K562 (cell line): ENCODE measurements at regions not wholly inside any gene's neighbourhood (a gene's known extent, or its start where the extent isn't known, plus 50 kb on each side); places are given as distances from the start of the nearest gene placed in this dataset.

Source experiments
- ATAC-seq: fragments of 200-7000 bp; cut with Tn5 transposase; 3 replicates; pipeline ENCODE4 v1.9.1; 2020; ENCODE audit warnings: moderate library complexity
- BruUV-seq: library from RNA; stranded (reverse); fragments of 400-500 nt; replicated peaks from 2 replicates; lab custom pipeline; 2021; lab: Mats Ljungman, UMichigan
- CTCF ChIA-PET: fragments of 300-600 bp; formaldehyde crosslinking; extraction: SDS; loops from one replicate; lab custom pipeline; 2021; ENCODE audit warnings: low intra/inter-chr PET ratio; lab: Yijun Ruan, JAX
- POLR2A ChIA-PET: fragments of 300-600, 350-650 bp; sonication (Branson Sonifier 250); formaldehyde crosslinking; extraction: SDS; loops from one replicate; lab custom pipeline; 2021; ENCODE audit warnings: antibody characterized with exemption, inconsistent platforms; lab: Yijun Ruan, JAX
- DNase-seq, 4 experiments: peaks; one replicate each; pipeline versions ENCODE4 v3.0.0 to v3.0.0-alpha.2; 2011 to 2018; ENCODE audit warnings: low spot score in 3 of 4, mixed read lengths in 3 of 4; ENCODE audit errors: extremely low read depth in 1 of 4
- FAIRE-seq: peaks from 2 replicates; lab custom pipeline; 2011; peaks lifted over from hg19 to GRCh38; lab: Jason Lieb, UNC
- H2AFZ ChIP-seq: 2 replicates; pipeline ENCODE4 v1.6.0; 2011; ENCODE audit warnings: low read depth, low read length, control low read depth, inconsistent platforms
- H3K27ac ChIP-seq: fragments of 200-600 bp; 3 replicates; pipeline ENCODE4 v1.8.0; 2011; ENCODE audit warnings: low read depth, mild to moderate bottlenecking, control low read depth, inconsistent platforms, low read length, moderate library complexity, mixed read lengths; ENCODE audit errors: extremely low read depth
- H3K27me3 ChIP-seq, 2 experiments: fragments of 300-600 bp in 1 of 2; 2 replicates in 1 of 2; 3 replicates in 1 of 2; pipeline versions ENCODE4 v1.6.0 to v1.8.0; 2011; ENCODE audit warnings: inconsistent platforms in 2 of 2, low read length in 2 of 2, mild to moderate bottlenecking in 1 of 2, mixed read lengths in 1 of 2, moderate library complexity in 1 of 2; ENCODE audit not compliant: control insufficient read depth in 2 of 2, insufficient read depth in 2 of 2
- H3K36me3 ChIP-seq: fragments of 300-600 bp; 3 replicates; pipeline ENCODE4 v1.8.0; 2011; ENCODE audit warnings: mild to moderate bottlenecking, low read length, inconsistent platforms; ENCODE audit not compliant: control insufficient read depth, insufficient read depth
- H3K4me1 ChIP-seq, 2 experiments: fragments of 200-600 bp in 1 of 2; replicated peaks in 1 of 2; 2 replicates in 1 of 2; 3 replicates in 1 of 2; pipeline versions ENCODE4 v1.5.1 to v1.8.0; 2011; ENCODE audit warnings: inconsistent platforms in 2 of 2, low read length in 2 of 2, mild to moderate bottlenecking in 1 of 2, mixed read lengths in 1 of 2, moderate library complexity in 1 of 2; ENCODE audit not compliant: control insufficient read depth in 2 of 2, insufficient read depth in 2 of 2
- H3K4me2 ChIP-seq: 2 replicates; pipeline ENCODE4 v1.6.1; 2011; ENCODE audit warnings: low read length, control low read depth, inconsistent platforms, mixed read lengths; ENCODE audit not compliant: insufficient read depth
- H3K4me3 ChIP-seq: fragments of 200-600 bp; sonication (generic), shearing (Covaris generic); 2 replicates; pipeline ENCODE4 v1.5.1; 2016; ENCODE audit warnings: control low read depth, inconsistent platforms
- H3K79me2 ChIP-seq: fragments of 200-600 bp; 3 replicates; pipeline ENCODE4 v1.8.0; 2011; ENCODE audit warnings: low read length, inconsistent platforms; ENCODE audit not compliant: control insufficient read depth, insufficient read depth
- H3K9ac ChIP-seq, 2 experiments: 2 replicates each; pipeline versions ENCODE4 v1.6.0 to v1.6.1; 2011; ENCODE audit warnings: low read depth in 2 of 2, low read length in 2 of 2, control low read depth in 1 of 2, inconsistent platforms in 1 of 2, mild to moderate bottlenecking in 1 of 2, mixed read lengths in 1 of 2; ENCODE audit not compliant: insufficient read depth in 1 of 2
- H3K9me1 ChIP-seq: one replicate; pipeline ENCODE4 v1.6.0; 2011; ENCODE audit warnings: inconsistent platforms, mild to moderate bottlenecking, low read length, moderate library complexity; ENCODE audit not compliant: control insufficient read depth, insufficient read depth
- H3K9me3 ChIP-seq: replicated peaks from 2 replicates; pipeline ENCODE4 v1.5.1; 2011; ENCODE audit warnings: low read depth, low read length, inconsistent platforms; ENCODE audit not compliant: control insufficient read depth, insufficient read depth
- H4K20me1 ChIP-seq: replicated peaks from 2 replicates; pipeline ENCODE4 v1.6.1; 2011; ENCODE audit warnings: low read length, inconsistent platforms, mixed read lengths; ENCODE audit not compliant: control insufficient read depth, insufficient read depth
- ARID2 ChIP-seq: fragments of 450-650 bp; IDR thresholded peaks from 2 replicates; pipeline ENCODE4 v1.6.1; 2017; ENCODE audit warnings: antibody characterized with exemption, mild to moderate bottlenecking
- EGR1 ChIP-seq: fragments of 450-650 bp; conservative IDR thresholded peaks from 2 replicates; pipeline ENCODE4 v1.6.1; 2017; ENCODE audit warnings: mild to moderate bottlenecking
- FOXK2 ChIP-seq, 2 experiments: fragments of 450-650 bp; IDR thresholded peaks in 1 of 2; conservative IDR thresholded peaks in 1 of 2; 2 replicates each; pipeline ENCODE4 v1.6.1; 2016; ENCODE audit warnings: low read depth in 2 of 2, mild to moderate bottlenecking in 1 of 2
- HCFC1 ChIP-seq: IDR thresholded peaks from 2 replicates; pipeline ENCODE4 v1.6.1; 2012; ENCODE audit warnings: low read depth, low read length, improper control_type of control experiment
- LEF1 ChIP-seq: fragments of 450-650 bp; IDR thresholded peaks from 2 replicates; pipeline ENCODE4 v1.6.1; 2016; ENCODE audit warnings: mild to moderate bottlenecking
- OTX1 ChIP-seq: fragments of 450-650 bp; formaldehyde crosslinking; IDR thresholded peaks from 2 replicates; pipeline ENCODE4 v1.4.0; 2022; ENCODE audit warnings: mild to moderate bottlenecking
- TAF15 ChIP-seq: fragments of 200-400 bp; formaldehyde crosslinking; IDR thresholded peaks from 2 replicates; pipeline ENCODE4 v1.6.1; 2017; ENCODE audit warnings: mild to moderate bottlenecking, low read depth, low read length, moderate library complexity
- TRIM28 ChIP-seq: fragments of 450-650 bp; IDR thresholded peaks from 2 replicates; pipeline ENCODE4 v1.6.1; 2017
- XRCC4 ChIP-seq: IDR thresholded peaks from one replicate; pipeline ENCODE4 v1.6.1; 2011; ENCODE audit not compliant: insufficient read depth, insufficient read length; ENCODE audit errors: extremely low read depth
- ZKSCAN1 ChIP-seq: fragments of 150-350 bp; IDR thresholded peaks from 2 replicates; pipeline ENCODE4 v1.6.1; 2016; ENCODE audit warnings: low read depth, low read length
- ZMIZ1 ChIP-seq, 2 experiments: fragments of 150-350 bp in 1 of 2; IDR thresholded peaks; 2 replicates each; pipeline ENCODE4 v1.6.1; 2012 to 2016; ENCODE audit warnings: low read depth in 2 of 2, low read length in 2 of 2, mild to moderate bottlenecking in 1 of 2, moderate library complexity in 1 of 2
- ZZZ3 ChIP-seq: fragments of 450-650 bp; IDR thresholded peaks from 2 replicates; pipeline ENCODE4 v1.6.1; 2016; ENCODE audit warnings: antibody characterized with exemption, mild to moderate bottlenecking, moderate library complexity
- in situ Hi-C: fragments of 300-500 bp; cut with MboI; formaldehyde crosslinking; loops from 4 replicates; pipeline ENCODE4 v1.15.0; 2018; ENCODE audit warnings: inconsistent platforms, mixed read lengths
- intact Hi-C: fragments of 100-400 bp; cut with micrococcal nuclease; formaldehyde crosslinking; loops from 2 replicates; pipeline ENCODE4 v1.14.2; 2022
- TF ChIP-seq, protein P1 (sequence below): sonication (generic); formaldehyde crosslinking; IDR thresholded peaks from 2 replicates; pipeline ENCODE4 v1.8.0; 2022; ENCODE audit warnings: mild to moderate bottlenecking, missing genetic modification reagents, borderline replicate concordance
- TF ChIP-seq, protein P2 (sequence below), 2 experiments: fragments of 450-650 bp in 1 of 2; sonication (generic) in 1 of 2; formaldehyde crosslinking in 1 of 2; IDR thresholded peaks in 1 of 2; conservative IDR thresholded peaks in 1 of 2; 2 replicates each; pipeline versions ENCODE4 v1.6.1 to v1.8.1; 2016 to 2023; ENCODE audit warnings: mild to moderate bottlenecking in 2 of 2, moderate library complexity in 2 of 2, inconsistent platforms in 1 of 2, missing genetic modification reagents in 1 of 2

DNA sequence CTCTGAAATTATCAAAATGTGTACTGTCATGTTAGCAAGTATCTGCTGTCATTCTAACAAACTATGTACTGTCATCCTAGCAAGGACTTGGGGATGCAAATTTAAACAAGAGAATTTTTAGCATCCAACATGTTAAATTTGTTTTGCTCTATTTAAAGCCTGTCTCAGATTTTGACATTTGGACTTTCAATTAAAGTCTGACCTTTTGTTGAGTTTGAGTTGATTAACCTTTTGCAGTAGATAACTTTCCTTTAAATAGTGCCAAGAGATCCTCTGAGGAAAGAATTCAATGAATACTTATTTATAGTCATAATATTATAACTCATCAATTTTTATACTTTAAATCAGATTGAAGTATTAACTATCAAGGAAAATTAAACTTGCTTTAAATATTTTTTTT, 80.2 kb downstream of the TDRD15 start:
- no TSS peak for BruUV-seq
- no peak for FAIRE-seq
- TF ChIP-seq XRCC4 (no peak), TAF15 (no peak), OTX1 (CRISPR knock-in tag) (no peak), HCFC1 (no peak), ZKSCAN1 (no peak), ZZZ3 (no peak), ZMIZ1 (IDR thresholded peaks at IDR 0.05; ENCODE audit: low read depth in 2 of 2, low read length in 2 of 2) (no peak), LEF1 (no peak), FOXK2 (conservative IDR thresholded peaks at IDR 0.05 in 1 of 2, IDR thresholded peaks at IDR 0.05 in 1 of 2; ENCODE audit: low read depth in 2 of 2) (no peak), EGR1 (no peak), ARID2 (no peak), TRIM28 (no peak)
- TF ChIP-seq, protein P1, sequence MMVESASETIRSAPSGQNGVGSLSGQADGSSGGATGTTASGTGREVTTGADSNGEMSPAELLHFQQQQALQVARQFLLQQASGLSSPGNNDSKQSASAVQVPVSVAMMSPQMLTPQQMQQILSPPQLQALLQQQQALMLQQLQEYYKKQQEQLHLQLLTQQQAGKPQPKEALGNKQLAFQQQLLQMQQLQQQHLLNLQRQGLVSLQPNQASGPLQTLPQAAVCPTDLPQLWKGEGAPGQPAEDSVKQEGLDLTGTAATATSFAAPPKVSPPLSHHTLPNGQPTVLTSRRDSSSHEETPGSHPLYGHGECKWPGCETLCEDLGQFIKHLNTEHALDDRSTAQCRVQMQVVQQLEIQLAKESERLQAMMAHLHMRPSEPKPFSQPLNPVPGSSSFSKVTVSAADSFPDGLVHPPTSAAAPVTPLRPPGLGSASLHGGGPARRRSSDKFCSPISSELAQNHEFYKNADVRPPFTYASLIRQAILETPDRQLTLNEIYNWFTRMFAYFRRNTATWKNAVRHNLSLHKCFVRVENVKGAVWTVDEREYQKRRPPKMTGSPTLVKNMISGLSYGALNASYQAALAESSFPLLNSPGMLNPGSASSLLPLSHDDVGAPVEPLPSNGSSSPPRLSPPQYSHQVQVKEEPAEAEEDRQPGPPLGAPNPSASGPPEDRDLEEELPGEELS (CRISPR knock-in tag) = no peak
- TF ChIP-seq, protein P2, sequence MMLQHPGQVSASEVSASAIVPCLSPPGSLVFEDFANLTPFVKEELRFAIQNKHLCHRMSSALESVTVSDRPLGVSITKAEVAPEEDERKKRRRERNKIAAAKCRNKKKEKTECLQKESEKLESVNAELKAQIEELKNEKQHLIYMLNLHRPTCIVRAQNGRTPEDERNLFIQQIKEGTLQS (IDR thresholded peaks at IDR 0.05) = no peak
- TF ChIP-seq, protein P2 (CRISPR knock-in tag; conservative IDR thresholded peaks at IDR 0.05) = no peak

More for the DNA sequence above, 80.2 kb downstream of the TDRD15 start:
- Histone ChIP-seq H3K4me3 (no peak overlapping the region), H3K4me1 (no peaks in the 10 kb centered on the region), H3K79me2 (no peaks in the 10 kb centered on the region), H4K20me1 (no peaks in the 10 kb centered on the region), H2AFZ (no peak overlapping the region), H3K4me2 (no peak overlapping the region), H3K27ac (no peak overlapping the region), H3K9ac (no peak overlapping the region), H3K9me1 (no peaks in the 10 kb centered on the region), H3K9me3 (no peaks in the 10 kb centered on the region), H3K36me3 (no peaks in the 10 kb centered on the region), H3K27me3 (no peaks in the 10 kb centered on the region)
- in situ Hi-C loops = no loop called here
- ATAC-seq = no peak
- ChIA-PET POLR2A (no interaction called here), CTCF (no interaction called here)
- intact Hi-C loops = no loop called here
- DNase-seq = no peak
